ENCODE measurements at regions not wholly inside any gene's neighbourhood (a gene's known extent, or its start where the extent isn't known, plus 50 kb on each side); places are given as distances from the start of the nearest gene placed in this dataset.
"Not testable (repeated sequence)": the region's sequence is repeated elsewhere in the genome, so short reads cannot be mapped to it uniquely, and the experiment has no call there.

DNA sequence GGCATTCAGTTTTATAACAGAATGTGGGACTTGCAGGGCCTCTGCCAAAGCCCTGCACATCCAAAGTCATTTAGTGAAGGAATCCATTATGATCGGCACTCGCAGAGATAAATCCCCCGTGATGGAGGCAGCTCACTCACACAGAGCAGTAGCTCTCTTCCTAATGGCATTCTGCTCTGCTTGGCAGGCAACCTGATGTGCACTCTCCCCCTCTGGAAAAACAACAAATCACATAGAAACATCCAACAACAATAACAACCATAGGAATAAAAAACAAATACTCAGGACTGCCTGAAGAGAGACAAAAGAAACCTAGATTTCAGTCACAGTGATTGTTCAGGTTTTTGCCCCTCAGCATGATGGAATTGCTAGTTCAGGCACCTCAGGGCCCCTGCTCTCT lies 59.7 kb downstream of the NAA11 start:
- ATAC-seq (no peak), DNase-seq (ENCODE audit: low spot score) (no peak)
- intact Hi-C loops (cut with DNase I) = no loop called here

DNA sequence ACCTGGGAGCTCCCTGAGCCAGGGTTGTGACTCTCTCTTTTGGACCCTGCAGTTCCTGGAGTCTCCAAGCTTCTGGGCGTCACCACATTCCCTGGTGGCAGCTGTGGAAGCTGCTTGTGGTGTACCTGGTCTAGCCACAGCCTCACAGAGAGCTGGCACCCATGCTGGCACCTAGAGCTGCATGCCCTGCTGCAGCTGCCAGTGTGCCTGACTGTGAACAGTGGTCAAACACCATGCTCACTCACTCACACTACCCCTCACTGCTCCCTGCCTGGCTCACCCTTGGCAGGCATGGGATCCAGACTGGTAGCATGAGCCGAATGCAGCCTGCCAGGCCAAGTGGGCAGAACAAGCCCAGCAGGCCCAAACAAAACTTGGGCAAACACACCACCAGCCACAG lies 66.6 kb downstream of the NAA11 start:
- ATAC-seq (no peak), DNase-seq (ENCODE audit: low spot score) (no peak)
- intact Hi-C loops (cut with DNase I) = no loop called here

DNA sequence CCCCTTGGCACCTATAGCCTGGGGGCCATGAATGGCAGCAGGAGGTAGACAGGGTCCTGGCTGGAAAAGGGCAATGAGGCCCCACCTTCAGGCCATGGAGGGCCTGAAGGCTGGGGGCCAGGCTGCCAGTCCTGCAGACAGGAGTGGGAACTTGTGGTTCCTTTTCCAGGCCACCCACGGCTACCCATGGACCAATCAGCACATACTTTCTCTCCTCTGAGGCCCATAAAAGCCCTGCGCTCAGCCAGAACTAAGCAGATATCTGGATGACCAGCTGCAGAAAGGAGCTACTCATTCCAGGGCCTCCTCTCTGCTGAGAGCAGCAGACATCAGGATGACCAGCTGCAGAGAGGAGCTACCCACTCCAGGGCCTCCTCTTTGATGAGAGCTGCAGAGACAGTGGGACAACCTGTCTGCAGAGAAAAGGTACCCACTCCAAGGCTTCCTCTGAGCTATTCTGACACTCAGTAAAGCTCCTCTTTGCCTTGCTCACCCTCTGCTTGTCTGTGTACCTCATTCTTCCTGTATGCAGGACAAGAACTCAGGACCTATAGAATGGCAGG lies 67.2 kb downstream of the NAA11 start:
- ATAC-seq (no peak), DNase-seq (ENCODE audit: low spot score) (no peak)
- intact Hi-C loops (cut with DNase I) = no loop called here

DNA sequence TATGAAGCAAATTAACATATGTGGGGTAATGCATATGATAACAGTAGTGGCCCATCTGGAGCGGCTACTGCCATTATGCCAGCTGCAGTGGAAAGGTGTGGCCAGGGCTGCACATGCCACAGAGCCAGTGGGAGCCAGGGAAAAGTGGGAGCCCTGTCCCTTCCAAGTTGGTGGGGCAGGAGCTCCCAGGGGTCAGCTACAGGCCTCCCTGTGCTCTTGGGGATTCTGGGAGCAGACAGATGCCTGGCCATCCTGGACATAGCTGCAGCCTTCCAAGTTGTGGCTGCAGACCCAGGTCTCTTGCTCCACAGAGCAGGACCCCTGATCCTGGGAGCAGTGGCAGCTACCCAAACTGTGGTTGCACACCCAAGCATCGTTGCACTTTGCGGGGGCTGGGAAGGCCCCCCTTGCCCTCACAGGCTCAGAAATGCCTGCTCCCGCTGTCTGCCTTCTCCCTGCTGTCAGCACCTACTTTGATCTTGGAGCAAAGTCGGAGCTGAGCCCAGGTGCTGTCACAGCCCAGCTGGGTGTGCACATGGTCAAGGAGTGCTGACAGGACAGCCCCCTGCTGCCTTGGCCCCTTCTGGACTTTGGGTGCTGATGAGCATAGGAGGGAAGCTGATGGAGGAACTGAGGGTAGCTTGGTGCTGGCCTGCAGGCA lies 67.8 kb downstream of the NAA11 start:
- DNase-seq (ENCODE audit: low spot score) (no peak), ATAC-seq (no peak)
- intact Hi-C loops (cut with DNase I) = no loop called here

DNA sequence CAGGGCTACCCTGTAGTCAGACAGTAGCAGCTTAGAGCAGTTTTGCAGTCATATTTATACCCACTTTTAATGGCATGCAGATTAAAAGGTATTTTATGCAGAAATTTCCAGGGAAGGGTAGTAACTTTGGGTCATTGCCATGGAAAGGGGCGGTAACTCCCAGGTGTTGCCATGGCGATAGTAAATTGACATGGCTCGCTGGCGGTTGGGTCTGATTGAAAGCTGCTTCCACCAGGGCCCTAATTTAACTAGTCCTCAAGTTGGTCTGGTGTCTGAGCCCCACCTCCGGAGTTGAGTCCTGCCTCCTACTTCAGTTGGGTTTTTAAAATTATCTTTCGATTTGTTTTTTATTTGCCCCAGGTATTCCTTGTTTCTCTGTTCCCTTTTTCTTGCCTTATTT lies 70.1 kb downstream of the NAA11 start:
- DNase-seq (ENCODE audit: low spot score) (no peak), ATAC-seq (no peak)
- intact Hi-C loops (cut with DNase I) = no loop called here

DNA sequence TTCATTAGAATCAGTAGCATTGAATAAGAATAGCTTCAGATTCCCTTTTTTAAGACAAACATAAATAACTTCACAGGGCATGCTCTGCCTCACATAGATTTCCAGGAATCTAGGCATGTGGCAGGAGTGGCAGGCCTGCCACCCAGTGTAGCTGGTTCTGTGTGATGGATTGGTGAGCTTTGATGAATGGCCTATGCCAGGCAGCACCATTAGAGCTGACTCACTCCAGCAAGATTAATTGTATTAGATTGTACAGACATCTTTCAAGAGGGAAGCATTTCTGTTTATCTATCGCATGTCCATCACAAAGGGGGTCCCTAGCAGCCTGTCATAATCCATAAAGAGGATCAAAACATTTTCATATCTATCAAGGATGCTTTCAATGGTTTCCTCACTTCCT lies 71.9 kb downstream of the NAA11 start:
- DNase-seq (ENCODE audit: low spot score) = no peak
- ATAC-seq = no peak
- intact Hi-C loops (cut with DNase I) = no loop called here

DNA sequence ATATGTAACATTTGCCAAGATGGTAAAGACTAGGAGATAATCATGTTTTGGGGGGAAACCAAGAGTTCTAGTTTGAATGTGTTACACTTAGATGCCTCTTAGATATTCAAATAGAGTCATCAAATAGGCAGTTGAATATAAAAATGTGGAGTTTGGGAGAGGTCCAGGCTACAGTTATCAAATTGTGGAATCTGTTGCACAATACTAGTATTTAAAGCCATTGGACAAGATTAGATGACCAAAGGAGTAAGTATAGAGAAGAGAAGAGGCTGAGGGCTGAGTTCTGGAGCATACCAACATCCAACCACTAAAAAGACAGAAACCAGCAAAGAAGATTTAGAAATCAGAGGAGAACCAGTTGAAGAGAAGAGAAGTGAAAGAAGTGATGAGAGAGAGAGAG lies 72.7 kb downstream of the NAA11 start:
- no peak for ATAC-seq
- no peak for DNase-seq (ENCODE audit: low spot score)
- intact Hi-C loops (cut with DNase I) = no loop called here

DNA sequence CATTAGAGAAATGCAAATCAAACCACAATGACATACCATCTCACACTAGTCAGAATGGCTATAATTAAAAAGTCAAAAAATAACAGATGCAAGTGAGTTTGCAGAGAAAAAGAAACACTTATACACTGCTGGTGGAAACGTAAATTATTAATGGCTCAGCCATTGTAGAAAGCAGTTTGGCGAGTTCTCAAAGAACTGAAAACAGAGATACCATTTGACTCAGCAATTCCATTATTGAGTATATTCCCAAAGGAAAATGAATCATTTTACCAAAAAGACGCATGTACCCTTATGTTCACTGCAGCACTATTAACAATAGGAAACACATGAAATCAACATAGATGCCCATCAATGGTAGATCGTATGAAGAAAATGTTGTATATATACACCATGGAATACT lies 75.0 kb downstream of the NAA11 start:
- no peak for ATAC-seq

DNA sequence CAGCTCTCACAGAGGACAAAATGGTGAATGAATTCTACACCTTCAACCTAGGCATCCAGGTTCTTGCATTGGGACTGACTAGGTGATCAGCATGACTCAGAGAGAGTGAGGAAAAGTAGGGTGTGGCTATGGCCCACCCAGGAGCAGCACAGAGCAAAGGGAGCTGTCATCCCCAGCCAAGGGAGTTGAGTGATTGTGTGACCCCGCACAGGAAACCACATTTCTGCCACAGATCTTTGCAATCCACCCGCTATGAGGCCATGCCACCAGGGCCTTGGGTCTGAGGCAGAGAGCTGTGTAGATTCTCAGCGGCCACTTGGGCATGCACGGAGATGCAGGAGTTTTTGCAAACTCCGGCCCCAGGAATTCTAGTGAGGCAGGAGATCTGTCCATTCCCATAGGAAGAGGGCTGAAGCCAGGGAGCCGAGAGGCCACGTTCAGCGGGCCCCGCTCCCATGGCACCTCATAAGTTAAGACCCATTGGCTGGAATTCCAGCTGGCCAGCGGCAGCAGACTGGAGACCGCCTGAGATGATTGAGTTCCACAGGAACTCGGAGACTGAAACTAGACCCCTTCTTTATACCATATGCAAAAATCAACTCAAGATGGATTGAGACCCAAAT lies 75.9 kb downstream of the NAA11 start:
- intact Hi-C loops (cut with DNase I) = no loop called here
- ATAC-seq = no peak
- no peak for DNase-seq (ENCODE audit: low spot score)

More for the DNA sequence above, 75.0 kb downstream of the NAA11 start:
- intact Hi-C loops (cut with DNase I) = no loop called here
- no peak for DNase-seq (ENCODE audit: low spot score)

DNA sequence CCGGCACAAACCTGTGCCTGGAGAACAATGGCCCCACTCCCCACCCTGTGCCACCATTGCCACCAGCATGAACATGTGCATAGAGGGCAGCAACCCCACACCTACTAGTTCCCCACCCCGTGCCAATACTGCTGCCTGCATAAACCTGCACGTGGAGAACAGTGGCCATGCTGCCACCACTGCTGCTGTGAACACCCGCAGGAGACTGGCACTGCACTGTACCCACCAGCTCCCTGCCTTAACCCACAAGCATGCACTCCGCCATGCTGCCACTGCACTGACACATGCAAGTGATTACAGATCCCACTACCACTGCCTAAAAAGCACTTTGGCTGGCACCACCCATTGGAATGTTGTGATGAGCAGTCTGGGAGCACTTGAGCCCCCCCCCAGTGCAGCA lies 77.3 kb downstream of the NAA11 start:
- ATAC-seq = no peak
- intact Hi-C loops (cut with DNase I) = no loop called here
- no peak for DNase-seq (ENCODE audit: low spot score)

DNA sequence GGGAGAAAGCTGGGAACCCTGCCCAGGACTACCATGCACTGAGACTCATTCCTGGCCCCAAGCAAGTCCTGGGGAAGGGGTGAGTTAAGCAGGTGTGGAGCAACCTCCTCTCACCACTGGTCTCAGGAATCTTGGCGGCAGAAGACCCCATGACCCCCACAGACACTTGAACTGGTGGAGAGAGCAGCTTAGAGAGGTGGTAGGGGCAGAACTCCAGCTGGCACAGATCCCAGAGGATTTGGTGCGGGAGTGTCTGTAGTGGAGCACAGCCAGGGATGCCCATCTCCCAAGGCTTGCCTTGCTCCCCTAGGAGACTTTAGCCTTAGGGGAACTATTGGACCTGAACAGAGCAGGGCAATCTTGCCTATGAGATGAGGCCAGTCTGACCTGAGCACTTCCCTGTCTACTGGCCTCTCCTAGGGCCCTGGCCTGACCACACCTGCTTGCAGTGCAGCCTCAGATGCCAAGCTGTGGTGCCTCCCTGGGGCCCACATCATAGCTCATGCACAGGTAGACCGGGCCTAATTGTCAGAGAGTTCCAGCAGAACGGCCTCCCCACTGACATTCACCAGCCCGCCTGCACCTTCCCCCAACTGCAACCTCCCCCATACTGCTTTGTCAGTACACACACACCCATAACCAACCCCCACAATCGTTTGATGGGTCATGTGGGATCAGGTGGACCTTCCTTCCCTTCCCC lies 78.0 kb downstream of the NAA11 start:
- ATAC-seq (no peak), DNase-seq (ENCODE audit: low spot score) (no peak)
- intact Hi-C loops (cut with DNase I) = no loop called here

DNA sequence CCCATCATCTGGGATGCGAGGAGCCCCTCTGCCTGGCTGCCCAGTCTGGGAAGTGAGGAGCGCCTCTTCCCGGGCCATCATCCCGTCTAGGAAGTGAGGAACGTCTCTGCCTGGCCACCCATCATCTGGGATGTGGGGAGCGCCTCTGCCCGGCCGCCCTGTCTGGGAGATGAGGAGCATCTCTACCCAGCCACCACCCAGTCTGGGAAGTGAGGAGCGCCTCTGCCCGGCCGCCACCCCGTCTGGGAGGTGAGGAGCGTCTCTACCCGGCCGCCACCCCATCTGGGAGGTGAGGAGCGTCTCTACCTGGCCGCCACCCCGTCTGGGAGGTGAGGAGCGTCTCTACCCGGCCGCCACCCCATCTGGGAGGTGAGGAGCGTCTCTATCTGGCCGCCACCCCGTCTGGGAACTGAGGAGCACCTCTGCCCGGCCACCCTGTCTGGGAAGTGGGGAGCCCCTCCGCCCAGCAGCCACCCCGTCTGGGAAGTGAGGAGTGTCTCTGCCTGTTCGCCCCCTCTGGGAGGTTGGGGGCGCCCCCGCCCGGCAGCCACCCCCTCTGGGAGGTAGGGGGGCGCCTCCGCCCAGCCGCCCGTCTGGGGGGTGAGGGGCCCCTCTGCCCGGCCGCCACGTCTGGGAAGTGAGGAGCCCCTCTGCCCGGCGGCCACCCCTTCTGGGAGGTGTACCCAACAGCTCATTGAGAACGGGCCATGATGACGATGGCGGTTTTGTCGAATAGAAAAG lies 80.5 kb downstream of the NAA11 start:
- intact Hi-C loops (cut with DNase I); DNase-seq (ENCODE audit: low spot score); ATAC-seq: not testable (repeated sequence)

DNA sequence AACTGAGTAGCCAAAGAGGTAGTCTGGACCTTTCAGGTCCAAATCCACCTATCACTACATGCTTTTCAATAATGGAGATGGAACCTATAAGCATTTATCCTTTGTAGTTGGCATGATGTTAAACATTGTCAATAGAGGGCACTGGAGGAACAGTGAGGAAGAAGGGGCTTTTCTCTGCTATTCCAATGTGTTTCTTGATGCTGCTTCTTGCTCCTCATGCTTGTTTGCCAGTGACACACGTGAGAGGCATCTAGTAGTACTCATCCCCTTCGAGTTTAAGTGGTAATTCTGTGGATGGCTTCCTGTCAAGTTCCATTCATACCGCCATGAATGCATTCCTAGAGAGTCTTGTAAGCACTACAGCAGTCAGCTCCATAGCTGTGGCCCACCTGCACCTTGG lies 84.0 kb downstream of the NAA11 start:
- no peak for ATAC-seq
- no peak for DNase-seq (ENCODE audit: low spot score)
- intact Hi-C loops (cut with DNase I) = no loop called here

DNA sequence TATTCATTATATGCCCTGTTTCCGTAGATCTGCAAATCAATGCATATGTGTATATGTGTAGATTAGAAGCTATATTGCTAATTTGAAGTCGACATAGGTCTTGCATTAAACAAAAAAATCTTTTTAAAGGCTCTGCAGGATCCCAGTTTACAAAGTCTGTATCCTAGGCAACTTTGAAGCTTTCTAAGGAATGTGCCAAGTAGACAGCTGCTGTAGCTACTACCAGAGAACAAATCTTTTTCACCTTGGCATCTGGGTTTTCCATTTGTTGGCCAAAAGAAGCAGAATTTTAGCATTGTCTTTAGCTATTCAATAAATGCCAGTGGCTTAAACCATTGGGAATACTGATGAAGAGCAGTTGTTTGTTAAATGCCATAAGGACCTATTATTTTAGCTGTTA lies 88.0 kb downstream of the NAA11 start:
- intact Hi-C loops (cut with DNase I) = no loop called here

DNA sequence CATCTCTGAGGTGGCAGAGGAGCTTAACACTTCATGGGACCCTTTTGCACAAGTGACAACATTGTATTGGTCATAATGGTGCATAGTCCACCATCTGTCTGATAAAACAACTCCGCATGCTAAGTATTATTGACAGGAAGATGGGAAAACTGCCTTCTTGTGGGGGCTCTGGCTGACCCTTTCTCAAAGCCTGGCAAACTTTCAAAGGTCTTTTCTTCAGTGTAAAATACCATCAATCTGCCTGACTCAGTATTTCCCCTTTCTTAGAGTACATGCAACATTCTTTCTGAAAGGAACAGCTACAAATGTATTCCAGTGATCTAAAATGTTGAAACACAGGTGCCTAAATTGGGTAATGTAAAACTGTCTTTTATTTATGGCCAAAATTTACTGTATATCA lies 89.1 kb downstream of the NAA11 start:
- intact Hi-C loops (cut with DNase I) = no loop called here

More for the DNA sequence above, 88.0 kb downstream of the NAA11 start:
- DNase-seq (ENCODE audit: low spot score) = no peak
- ATAC-seq = no peak

DNA sequence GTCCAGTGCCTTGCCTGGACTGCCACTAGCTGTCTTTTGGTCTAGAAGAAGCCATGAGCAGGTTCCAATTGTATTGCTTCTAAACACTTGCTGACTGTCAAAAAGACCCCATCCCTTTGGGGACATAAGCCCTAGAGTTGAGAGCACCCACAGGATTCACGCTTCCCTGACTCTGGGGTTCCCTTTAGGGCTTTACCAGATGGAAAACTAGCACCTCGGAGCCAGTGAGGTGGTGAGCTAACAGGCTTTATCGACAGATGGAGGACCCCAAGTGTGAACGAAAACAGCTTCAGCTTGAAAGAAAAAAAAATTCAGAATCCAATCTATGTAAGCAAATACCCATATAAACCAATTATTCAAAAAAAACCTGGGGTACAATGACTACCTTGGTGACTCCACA lies 90.8 kb downstream of the NAA11 start:
- no peak for ATAC-seq
- intact Hi-C loops (cut with DNase I) = no loop called here
- no peak for DNase-seq (ENCODE audit: low spot score)

More for the DNA sequence above, 89.1 kb downstream of the NAA11 start:
- no peak for ATAC-seq
- no peak for DNase-seq (ENCODE audit: low spot score)

DNA sequence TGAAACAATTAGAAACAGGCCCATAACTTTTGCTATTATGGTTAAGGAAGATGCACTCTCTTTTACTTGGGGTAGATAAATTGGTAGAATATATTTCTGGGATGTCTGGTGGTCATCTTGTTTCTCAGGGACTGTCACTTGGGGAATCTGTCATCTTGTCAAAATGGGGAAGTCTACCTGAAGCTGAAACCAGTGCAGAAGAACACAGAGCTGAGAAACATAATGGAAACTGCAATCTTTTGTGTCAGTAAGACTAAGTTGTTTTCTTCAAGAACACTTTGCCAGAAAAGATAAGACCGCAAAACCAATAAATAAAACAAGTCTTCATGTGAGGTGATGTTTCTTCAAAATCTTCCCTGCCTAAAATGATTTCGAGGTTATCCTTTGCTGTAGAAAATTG lies 92.0 kb downstream of the NAA11 start:
- ATAC-seq (no peak), DNase-seq (ENCODE audit: low spot score) (no peak)
- intact Hi-C loops (cut with DNase I) = no loop called here

DNA sequence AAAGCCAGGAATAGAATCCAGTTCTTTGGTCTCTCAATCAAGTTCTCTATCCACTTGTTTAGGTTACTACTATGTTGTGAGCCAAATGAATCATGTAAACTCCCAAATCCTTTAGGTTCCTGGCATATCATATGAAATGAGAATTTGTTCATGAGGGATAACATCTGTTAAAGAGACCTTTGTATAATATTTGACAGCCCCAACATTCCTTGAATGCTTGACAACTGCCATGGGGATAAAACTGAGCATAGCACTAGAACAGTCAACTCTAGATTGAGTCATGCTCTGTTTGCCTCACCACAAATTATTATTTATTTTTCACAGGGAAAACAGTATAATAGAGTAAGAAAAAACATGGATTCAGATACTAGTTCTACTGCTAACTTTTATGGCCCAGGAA lies 93.3 kb downstream of the NAA11 start:
- intact Hi-C loops (cut with DNase I) = no loop called here
- ATAC-seq (no peak), DNase-seq (ENCODE audit: low spot score) (no peak)

DNA sequence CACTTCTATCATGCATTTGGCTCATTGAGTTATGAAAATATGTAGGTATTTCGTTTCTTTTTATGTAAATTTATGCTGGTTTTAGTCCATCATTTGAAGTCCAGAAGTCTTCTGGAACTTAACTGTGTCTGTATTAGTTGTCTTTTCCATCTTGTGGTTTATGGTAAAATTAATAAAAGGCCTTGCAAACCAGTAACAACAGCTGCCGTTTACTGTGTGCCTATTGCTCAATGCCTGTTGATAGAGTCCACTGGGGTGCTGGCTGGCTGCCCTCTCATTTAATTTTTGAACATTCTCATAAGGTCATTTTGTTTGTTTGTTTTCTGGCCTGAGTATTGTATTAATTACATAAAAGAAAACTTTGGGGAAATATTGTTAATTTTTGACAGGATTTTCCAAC lies 98.0 kb downstream of the NAA11 start:
- intact Hi-C loops (cut with DNase I) = no loop called here
- peak; percentile 77 for ATAC-seq
- no peak for DNase-seq (ENCODE audit: low spot score)

DNA sequence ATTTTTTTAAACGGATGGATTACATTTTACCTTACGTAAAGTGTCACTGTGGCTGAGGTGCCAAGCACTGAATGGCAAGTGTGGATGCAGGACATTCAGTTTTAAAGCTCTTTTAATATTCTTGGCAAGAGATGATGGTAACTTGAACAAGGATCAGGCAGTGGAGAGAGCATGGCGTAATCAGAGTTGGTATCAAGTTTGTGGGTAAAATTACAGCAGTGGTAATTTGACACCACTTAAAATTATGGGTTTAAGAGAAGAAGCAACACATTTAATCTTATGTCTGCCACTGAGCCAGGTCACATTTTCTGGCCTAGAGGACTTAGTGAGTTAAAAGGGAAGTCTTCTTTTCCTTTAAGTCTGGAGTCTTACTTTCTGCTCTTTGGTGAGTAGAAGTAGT lies 100.5 kb downstream of the NAA11 start:
- intact Hi-C loops (cut with DNase I) = no loop called here
- ATAC-seq = no peak
- DNase-seq (ENCODE audit: low spot score) = no peak

Data from sciatic nerve (tissue), 2 donors.